H1 (cell line): ENCODE measurements at regions not wholly inside any gene's neighbourhood (a gene's known extent, or its start where the extent isn't known, plus 50 kb on each side); places are given as distances from the start of the nearest gene placed in this dataset.

Source experiments
- CTCF ChIA-PET: fragments of 300-600 bp; sonication (Branson Sonifier 250); formaldehyde crosslinking; loops from one replicate; lab custom pipeline; 2021; ENCODE audit not compliant: partially characterized antibody; lab: Charles Lee
- POLR2A ChIA-PET: fragments of 300-600 bp; sonication (Branson Sonifier 250); formaldehyde crosslinking; loops from one replicate; lab custom pipeline; 2021; ENCODE audit warnings: inconsistent platforms; ENCODE audit not compliant: partially characterized antibody; lab: Charles Lee
- DNase-seq, 2 experiments: peaks; one replicate each; pipeline versions ENCODE4 v3.0.0 to v3.0.0-alpha.2; 2010 to 2022; ENCODE audit warnings: low spot score in 2 of 2, low read depth in 1 of 2, mixed read lengths in 1 of 2
- FAIRE-seq: peaks from 2 replicates; lab custom pipeline; 2011; peaks lifted over from hg19 to GRCh38; lab: Jason Lieb, UNC
- H2AFZ ChIP-seq: 2 replicates; pipeline ENCODE4 v1.8.1; 2012; ENCODE audit warnings: low read length, inconsistent platforms
- H2AK5ac ChIP-seq: 2 replicates; pipeline ENCODE4 v1.6.1; 2013; ENCODE audit warnings: low read depth, low read length
- H2BK120ac ChIP-seq: replicated peaks from 2 replicates; pipeline ENCODE3; 2013; ENCODE audit warnings: low read depth, low read length, inconsistent platforms
- H2BK12ac ChIP-seq: 2 replicates; pipeline ENCODE4 v1.6.1; 2013; ENCODE audit warnings: low read depth, low read length
- H2BK15ac ChIP-seq: 2 replicates; pipeline ENCODE4 v1.6.1; 2013; ENCODE audit warnings: low read length
- H2BK20ac ChIP-seq: 2 replicates; pipeline ENCODE4 v1.6.1; 2013; ENCODE audit warnings: low read length
- H2BK5ac ChIP-seq: 2 replicates; pipeline ENCODE4 v1.6.1; 2013; ENCODE audit warnings: low read depth, low read length
- H3K14ac ChIP-seq: 2 replicates; pipeline ENCODE4 v1.6.1; 2013; ENCODE audit warnings: inconsistent platforms; ENCODE audit not compliant: insufficient read length
- H3K18ac ChIP-seq: 2 replicates; pipeline ENCODE4 v1.6.1; 2013; ENCODE audit warnings: low read length; ENCODE audit errors: extremely low read depth
- H3K23ac ChIP-seq: 2 replicates; pipeline ENCODE4 v1.6.1; 2013; ENCODE audit warnings: inconsistent platforms; ENCODE audit not compliant: insufficient read length
- H3K23me2 ChIP-seq: 2 replicates; pipeline ENCODE4 v1.6.1; 2013; ENCODE audit warnings: low read depth, low read length
- H3K27ac ChIP-seq: 2 replicates; pipeline ENCODE4 v1.6.1; 2011; ENCODE audit warnings: low read depth, low read length, inconsistent platforms
- H3K27me3 ChIP-seq, 4 experiments: replicated peaks in 1 of 4; 1 replicate in 1 of 4; 2 replicates in 3 of 4; pipeline versions ENCODE4 v1.6.1 to v1.8.1; 2011 to 2013; ENCODE audit warnings: low read length in 3 of 4, mild to moderate bottlenecking in 3 of 4, inconsistent platforms in 2 of 4, mixed read lengths in 2 of 4, moderate library complexity in 1 of 4; ENCODE audit not compliant: control insufficient read depth in 3 of 4, insufficient read depth in 3 of 4; ENCODE audit errors: extremely low read depth in 1 of 4
- H3K36me3 ChIP-seq, 4 experiments: 2 replicates each; pipeline versions ENCODE4 v1.6.1 to v1.8.1; 2011 to 2013; ENCODE audit warnings: mild to moderate bottlenecking in 4 of 4, low read length in 3 of 4, moderate library complexity in 2 of 4, control low read depth in 1 of 4, inconsistent platforms in 1 of 4; ENCODE audit not compliant: insufficient read depth in 4 of 4, control insufficient read depth in 2 of 4
- H3K4ac ChIP-seq: replicated peaks from 2 replicates; pipeline ENCODE3; 2013; ENCODE audit warnings: low read length, low read depth, mixed read lengths, inconsistent platforms; ENCODE audit not compliant: insufficient read length
- H3K4me1 ChIP-seq, 4 experiments: replicated peaks in 1 of 4; 1 replicate in 1 of 4; 2 replicates in 3 of 4; pipeline versions ENCODE4 v1.6.1 to v1.8.1; 2011 to 2013; ENCODE audit warnings: low read length in 3 of 4, inconsistent platforms in 2 of 4, mixed read lengths in 1 of 4; ENCODE audit not compliant: insufficient read depth in 4 of 4, control insufficient read depth in 3 of 4
- H3K4me2 ChIP-seq, 2 experiments: 2 replicates each; pipeline versions ENCODE4 v1.6.1 to v1.8.1; 2011 to 2013; ENCODE audit warnings: low read depth in 2 of 2, low read length in 2 of 2, control low read depth in 1 of 2, inconsistent platforms in 1 of 2, mild to moderate bottlenecking in 1 of 2; ENCODE audit not compliant: insufficient read depth in 1 of 2
- H3K4me3 ChIP-seq, 4 experiments: fragments of 200-600, 300-600 bp in 1 of 4; sonication (generic), shearing (Covaris generic), sonication (Bioruptor Twin) in 1 of 4; 2 replicates each; pipeline versions ENCODE4 v1.5.1 to v1.8.1; 2011 to 2016; ENCODE audit warnings: low read length in 4 of 4, low read depth in 3 of 4, control low read depth in 2 of 4, inconsistent platforms in 2 of 4, mild to moderate bottlenecking in 2 of 4, mixed read lengths in 1 of 4, moderate library complexity in 1 of 4; ENCODE audit not compliant: insufficient read depth in 2 of 4; ENCODE audit errors: extremely low read depth in 1 of 4
- H3K56ac ChIP-seq: replicated peaks from 2 replicates; pipeline ENCODE3; 2013; ENCODE audit warnings: low read depth, mild to moderate bottlenecking, mixed read lengths, low read length, inconsistent platforms; ENCODE audit not compliant: insufficient read length
- H3K79me1 ChIP-seq: 2 replicates; pipeline ENCODE4 v1.6.1; 2013; ENCODE audit warnings: low read depth, low read length, control low read depth
- H3K79me2 ChIP-seq, 2 experiments: 2 replicates each; pipeline versions ENCODE4 v1.6.1 to v1.8.1; 2012 to 2013; ENCODE audit warnings: low read length in 2 of 2, mild to moderate bottlenecking in 2 of 2, inconsistent platforms in 1 of 2; ENCODE audit not compliant: insufficient read depth in 2 of 2, control insufficient read depth in 1 of 2
- H3K9ac ChIP-seq, 4 experiments: replicated peaks in 1 of 4; 1 replicate in 1 of 4; 2 replicates in 3 of 4; pipeline versions ENCODE4 v1.6.1 to v1.8.1; 2011 to 2013; ENCODE audit warnings: low read depth in 3 of 4, low read length in 3 of 4, control low read depth in 2 of 4, mild to moderate bottlenecking in 2 of 4, moderate library complexity in 2 of 4, inconsistent platforms in 1 of 4; ENCODE audit errors: extremely low read depth in 1 of 4
- H3K9me3 ChIP-seq, 2 experiments: 2 replicates each; pipeline versions ENCODE4 v1.6.1 to v1.8.1; 2012 to 2013; ENCODE audit warnings: mild to moderate bottlenecking in 2 of 2, moderate library complexity in 2 of 2, control low read depth in 1 of 2, inconsistent platforms in 1 of 2, low read depth in 1 of 2, low read length in 1 of 2, mixed read lengths in 1 of 2; ENCODE audit not compliant: insufficient read depth in 2 of 2
- H4K20me1 ChIP-seq, 2 experiments: replicated peaks in 1 of 2; 2 replicates each; pipeline versions ENCODE3 to v1.8.1; 2011 to 2013; ENCODE audit warnings: inconsistent platforms in 2 of 2, low read length in 2 of 2, mild to moderate bottlenecking in 1 of 2; ENCODE audit not compliant: insufficient read depth in 2 of 2, control insufficient read depth in 1 of 2
- H4K5ac ChIP-seq: 2 replicates; pipeline ENCODE4 v1.6.1; 2013; ENCODE audit warnings: low read length, low read depth, mixed read lengths, inconsistent platforms; ENCODE audit not compliant: insufficient read length
- H4K8ac ChIP-seq: 2 replicates; pipeline ENCODE4 v1.8.0; 2013; ENCODE audit warnings: mild to moderate bottlenecking, moderate library complexity, low read length, inconsistent platforms; ENCODE audit not compliant: insufficient read depth; ENCODE audit errors: extremely low read depth
- H4K91ac ChIP-seq: replicated peaks from 2 replicates; pipeline ENCODE3; 2013; ENCODE audit warnings: low read length, mixed read lengths, inconsistent platforms; ENCODE audit not compliant: insufficient read length
- ASH2L ChIP-seq: fragments of 200-600, 300-600 bp; sonication (generic); IDR thresholded peaks from one replicate; pipeline ENCODE4 v1.7.1; 2017; ENCODE audit warnings: low read length
- CTCF ChIP-seq, 3 experiments: IDR thresholded peaks; 1 replicate in 2 of 3; 2 replicates in 1 of 3; pipeline versions ENCODE4 v1.5.1 to v1.6.1; 2011; ENCODE audit warnings: low read length in 3 of 3, mild to moderate bottlenecking in 3 of 3, inconsistent platforms in 2 of 3, low read depth in 1 of 3, moderate library complexity in 1 of 3; ENCODE audit not compliant: insufficient read depth in 1 of 3; ENCODE audit errors: control extremely low read depth in 1 of 3
- HDAC2 ChIP-seq, 2 experiments: fragments of 300-600 bp in 1 of 2; sonication (generic) in 1 of 2; IDR thresholded peaks; 2 replicates each; pipeline ENCODE4 v1.6.1; 2011 to 2012; ENCODE audit warnings: low read depth in 2 of 2, low read length in 2 of 2, mild to moderate bottlenecking in 2 of 2, moderate library complexity in 2 of 2, borderline replicate concordance in 1 of 2, inconsistent platforms in 1 of 2
- JUN ChIP-seq: IDR thresholded peaks from 2 replicates; pipeline ENCODE4 v1.6.1; 2011; ENCODE audit warnings: low read depth, mild to moderate bottlenecking, improper control_type of control experiment, low read length
- SIN3A ChIP-seq, 2 experiments: IDR thresholded peaks in 1 of 2; conservative IDR thresholded peaks in 1 of 2; 2 replicates each; pipeline ENCODE4 v1.6.1; 2011 to 2012; ENCODE audit warnings: low read length in 2 of 2, improper control_type of control experiment in 1 of 2, low read depth in 1 of 2, mild to moderate bottlenecking in 1 of 2
- WGBS, 2 experiments: shearing (Covaris generic) in 1 of 2; methylation state at CpG; one replicate each; pipeline versions ENCODE4 v1.1.6 to v1.1.7; 2013 to 2015; ENCODE audit warnings: low lambda C conversion rate in 2 of 2, mixed read lengths in 2 of 2, inconsistent platforms in 1 of 2, low coverage in 1 of 2, missing lambda C conversion rate in 1 of 2; ENCODE audit not compliant: insufficient replicate concordance in 2 of 2, insufficient coverage in 1 of 2, insufficient read length in 1 of 2; ENCODE audit errors: extremely low coverage in 1 of 2, missing lambda C conversion rate in 1 of 2; 5-methylcytosine and 5-hydroxymethylcytosine counted together

GRCh38 chr10:113245286-113245685 is 295.2 kb downstream of the TCF7L2 start:
- Histone ChIP-seq H3K18ac (no peak overlapping the region), H3K56ac (no peak overlapping the region), H3K9ac (no peak overlapping the region), H3K27me3 (no peaks in the 10 kb centered on the region), H3K4ac (no peak overlapping the region), H4K91ac (no peak overlapping the region), H3K14ac (no peak overlapping the region), H3K79me1 (no peaks in the 10 kb centered on the region), H3K36me3 (no peaks in the 10 kb centered on the region), H2AFZ (no peak overlapping the region), H2AK5ac (no peak overlapping the region), H3K79me2 (no peaks in the 10 kb centered on the region), H4K8ac (no peak overlapping the region), H4K20me1 (no peaks in the 10 kb centered on the region), H3K23me2 (no peaks in the 10 kb centered on the region; the same call in 1 of the 2 replicates), H2BK15ac (no peak overlapping the region), H3K4me2 (no peak overlapping the region), H3K4me1 (no peaks in the 10 kb centered on the region), H3K27ac (no peak overlapping the region), H3K23ac (no peak overlapping the region), H3K9me3 (no peaks in the 10 kb centered on the region), H3K4me3 (no peak overlapping the region), H4K5ac (no peak overlapping the region), H2BK12ac (no peak overlapping the region), H2BK20ac (no peak overlapping the region), H2BK5ac (no peak overlapping the region), H2BK120ac (no peak overlapping the region)
- 89% methylated on average over 3 of the region's 3 CpGs; no CpG with 5 or more reads in 1 of the 2 experiments for WGBS, 2 experiments
- ChIA-PET POLR2A (interaction anchor here (1.0 kb wide), 1 partner anchor 291 kb away, joined by 3 read pairs; no protein-coding TSS in a partner anchor), CTCF (interaction anchor here (0.6 to 3.2 kb wide), 6 partner anchors 24 to 483 kb away, joined by 3 to 11 read pairs (median 4); no protein-coding TSS in a partner anchor)
- no peak for DNase-seq
- no peak for FAIRE-seq
- TF ChIP-seq HDAC2 (IDR thresholded peaks at IDR 0.05; ENCODE audit: borderline replicate concordance in 1 of 2, low read depth in 2 of 2, low read length in 2 of 2) (no peak), CTCF (IDR thresholded peaks at IDR 0.05; ENCODE audit: control extremely low read depth in 1 of 3, insufficient read depth in 1 of 3, low read depth in 1 of 3, low read length in 3 of 3) (no peak), SIN3A (conservative IDR thresholded peaks at IDR 0.05 in 1 of 2, IDR thresholded peaks at IDR 0.05 in 1 of 2; ENCODE audit: low read depth in 1 of 2, low read length in 2 of 2) (no peak), JUN (no peak), ASH2L (no peak)
